Breast epithelium (tissue), 4 donors: ENCODE measurements at regions not wholly inside any gene's neighbourhood (a gene's known extent, or its start where the extent isn't known, plus 50 kb on each side); places are given as distances from the start of the nearest gene placed in this dataset.

Experiments
- DNase-seq, 2 donors: peaks; one replicate each; pipeline ENCODE4 v3.0.0-alpha.2; 2019; ENCODE audit warnings: low spot score in 2 of 2
- H3K27ac ChIP-seq, 2 donors: fragments of 200-600 bp; sonication (generic) in 1 of 2; one replicate each; pipeline ENCODE4 v1.5.1; 2016 to 2019; ENCODE audit warnings: mild to moderate bottlenecking in 1 of 2
- H3K27me3 ChIP-seq, 2 donors: fragments of 200-600 bp; sonication (generic) in 1 of 2; one replicate each; pipeline versions ENCODE4 v1.5.1 to v1.6.0; 2017 to 2019; ENCODE audit warnings: control low read depth in 1 of 2, mild to moderate bottlenecking in 1 of 2
- H3K36me3 ChIP-seq: fragments of 200-600 bp; one replicate; pipeline ENCODE4 v1.5.1; 2019
- H3K4me1 ChIP-seq, 2 donors: fragments of 200-600 bp; sonication (generic); one replicate each; pipeline ENCODE4 v1.5.1; 2016 to 2019; ENCODE audit warnings: control low read depth in 1 of 2
- H3K4me3 ChIP-seq, 3 donors: fragments of 200-600 bp; sonication (generic); 1 replicate in 2 of 3; 2 replicates in 1 of 3; pipeline ENCODE4 v1.5.1; 2016 to 2019; ENCODE audit warnings: mild to moderate bottlenecking in 3 of 3, moderate library complexity in 2 of 3
- H3K9me3 ChIP-seq, 2 donors: fragments of 200-600 bp; sonication (generic) in 1 of 2; one replicate each; pipeline ENCODE4 v1.5.1; 2016 to 2019; ENCODE audit warnings: control low read depth in 1 of 2
- POLR2A ChIP-seq: fragments of 450-650 bp; IDR thresholded peaks from one replicate; pipeline ENCODE4 v1.6.1; 2016; ENCODE audit warnings: antibody characterized with exemption, mild to moderate bottlenecking, moderate library complexity
- POLR2AphosphoS5 ChIP-seq, 3 donors: sonication (generic); formaldehyde crosslinking; IDR thresholded peaks; one replicate each; pipeline ENCODE4 v1.6.1; 2017; ENCODE audit warnings: antibody characterized with exemption in 3 of 3
- intact Hi-C: fragments of 100-400 bp; cut with DNase I; formaldehyde crosslinking; loops from one replicate; pipeline ENCODE4 v1.15.1; 2023; ENCODE audit warnings: low total_unique reads
- TF ChIP-seq, protein P1 (sequence below), 3 donors: fragments of 450-650 bp; IDR thresholded peaks; one replicate each; pipeline ENCODE4 v1.5.1; 2016 to 2017; ENCODE audit warnings: antibody characterized with exemption in 3 of 3, mild to moderate bottlenecking in 3 of 3, moderate library complexity in 3 of 3

DNA sequence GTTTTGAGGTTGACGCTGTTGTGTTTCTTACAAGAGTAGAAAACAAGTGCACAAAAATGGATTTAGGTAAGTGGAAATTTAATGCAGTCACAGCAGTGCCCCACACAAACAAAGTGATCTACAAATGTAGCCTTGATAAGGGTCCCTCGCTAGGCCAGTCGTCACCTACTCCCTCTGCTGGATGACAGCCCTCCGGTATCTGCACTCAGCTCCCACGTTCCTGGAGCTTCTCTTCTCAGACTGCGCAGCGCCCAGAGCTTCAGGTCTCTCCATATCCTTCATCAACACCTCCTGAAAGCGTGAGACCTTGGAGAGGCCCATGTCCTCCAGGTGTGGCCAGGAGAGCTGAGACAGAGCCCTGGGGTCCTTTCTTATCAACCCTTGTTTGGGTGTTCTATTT lies 58.3 kb upstream of the MAP3K4 start:
- no peak overlapping the region for H3K27ac ChIP-seq
- no peak overlapping the region for H3K4me3 ChIP-seq
- DNase-seq: no peak
- H3K27me3 ChIP-seq: no peaks in the 10 kb centered on the region
- TF ChIP-seq POLR2AphosphoS5 (IDR thresholded peaks at IDR 0.05) (no peak), POLR2A (no peak)
- TF ChIP-seq, protein P1, sequence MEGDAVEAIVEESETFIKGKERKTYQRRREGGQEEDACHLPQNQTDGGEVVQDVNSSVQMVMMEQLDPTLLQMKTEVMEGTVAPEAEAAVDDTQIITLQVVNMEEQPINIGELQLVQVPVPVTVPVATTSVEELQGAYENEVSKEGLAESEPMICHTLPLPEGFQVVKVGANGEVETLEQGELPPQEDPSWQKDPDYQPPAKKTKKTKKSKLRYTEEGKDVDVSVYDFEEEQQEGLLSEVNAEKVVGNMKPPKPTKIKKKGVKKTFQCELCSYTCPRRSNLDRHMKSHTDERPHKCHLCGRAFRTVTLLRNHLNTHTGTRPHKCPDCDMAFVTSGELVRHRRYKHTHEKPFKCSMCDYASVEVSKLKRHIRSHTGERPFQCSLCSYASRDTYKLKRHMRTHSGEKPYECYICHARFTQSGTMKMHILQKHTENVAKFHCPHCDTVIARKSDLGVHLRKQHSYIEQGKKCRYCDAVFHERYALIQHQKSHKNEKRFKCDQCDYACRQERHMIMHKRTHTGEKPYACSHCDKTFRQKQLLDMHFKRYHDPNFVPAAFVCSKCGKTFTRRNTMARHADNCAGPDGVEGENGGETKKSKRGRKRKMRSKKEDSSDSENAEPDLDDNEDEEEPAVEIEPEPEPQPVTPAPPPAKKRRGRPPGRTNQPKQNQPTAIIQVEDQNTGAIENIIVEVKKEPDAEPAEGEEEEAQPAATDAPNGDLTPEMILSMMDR (IDR thresholded peaks at IDR 0.05): no peak
- intact Hi-C loops: loop anchor here (10.0 kb wide), 1 partner anchor 442 kb away; no protein-coding TSS in a partner anchor
- H3K4me1 ChIP-seq: no peaks in the 10 kb centered on the region
- peaks cover 0 to 6% of the 10 kb centered on the region in 2 donors for H3K9me3 ChIP-seq
- no peaks in the 10 kb centered on the region for H3K36me3 ChIP-seq

DNA sequence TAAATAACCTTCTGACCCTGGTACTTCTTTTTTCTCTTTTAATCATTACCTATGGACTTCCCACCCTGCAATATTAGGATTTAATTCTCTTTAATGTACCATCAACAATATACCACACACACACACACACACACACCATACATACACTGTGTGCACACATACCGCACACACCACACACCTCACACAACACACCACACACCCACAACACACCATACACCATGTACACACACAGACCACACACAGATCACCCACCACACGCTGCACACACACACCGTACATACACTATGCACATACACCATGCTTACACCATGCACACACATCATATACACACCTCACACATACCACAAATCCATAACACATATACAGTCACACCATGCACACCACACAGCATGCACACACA lies 57.4 kb upstream of the MAP3K4 start:
- Histone ChIP-seq H3K4me3 (no peak overlapping the region), H3K27me3 (no peaks in the 10 kb centered on the region), H3K36me3 (no peaks in the 10 kb centered on the region), H3K27ac (no peak overlapping the region), H3K4me1 (no peaks in the 10 kb centered on the region), H3K9me3 (peaks cover 0 to 6% of the 10 kb centered on the region in 2 donors)
- TF ChIP-seq POLR2A: no peak
- no peak for TF ChIP-seq POLR2AphosphoS5 (IDR thresholded peaks at IDR 0.05)
- DNase-seq: no peak
- intact Hi-C loops: loop anchor here (10.0 kb wide), 1 partner anchor 441 kb away; no protein-coding TSS in a partner anchor

DNA sequence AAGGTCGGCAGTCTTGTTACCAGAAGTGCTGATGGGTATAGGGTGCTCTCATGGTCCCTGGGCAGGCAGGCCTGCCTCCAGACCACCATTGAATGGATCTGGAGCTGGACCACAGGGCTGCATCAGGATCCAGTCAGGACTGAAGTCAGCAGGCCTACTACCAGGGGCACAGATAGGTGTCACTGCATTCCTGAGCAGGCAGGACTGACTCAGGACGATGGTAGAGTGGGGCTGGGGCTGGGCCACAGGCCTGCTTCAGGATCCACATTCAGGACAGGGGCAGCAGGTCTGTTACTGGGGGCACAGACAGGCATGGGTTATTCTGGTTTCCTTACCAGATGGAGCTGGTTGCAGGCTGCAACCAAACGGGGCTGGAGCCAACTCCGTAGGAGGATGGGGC lies 51.4 kb upstream of the MAP3K4 start:
- intact Hi-C loops: no loop called here
- Histone ChIP-seq H3K27me3 (no peaks in the 10 kb centered on the region), H3K36me3 (no peaks in the 10 kb centered on the region), H3K27ac (no peak overlapping the region), H3K4me3 (no peak overlapping the region), H3K9me3 (peaks cover 0 to 6% of the 10 kb centered on the region in 2 donors), H3K4me1 (no peaks in the 10 kb centered on the region)
- no peak for DNase-seq
- TF ChIP-seq, protein P1 (IDR thresholded peaks at IDR 0.05): no peak
- no peak for TF ChIP-seq POLR2A
- TF ChIP-seq POLR2AphosphoS5 (IDR thresholded peaks at IDR 0.05): no peak
